ENCODE measurements at regions not wholly inside any gene's neighbourhood (a gene's known extent, or its start where the extent isn't known, plus 50 kb on each side); places are given as distances from the start of the nearest gene placed in this dataset.

GRCh38 chr16:52247737-52248136 is 299.2 kb downstream of the TOX3 start:
- DNase-seq (ENCODE audit: low spot score) = no peak
- H3K27ac Mint-ChIP-seq (ENCODE audit: unreplicated experiment) = no peak overlapping the region
- no peaks in the 10 kb centered on the region for H3K36me3 Mint-ChIP-seq (ENCODE audit: low read depth)
- no peak overlapping the region for H3K4me3 Mint-ChIP-seq (ENCODE audit: unreplicated experiment)
- H3K9me3 Mint-ChIP-seq (ENCODE audit: low read depth) = peaks cover 25% of the 10 kb centered on the region
- H3K27me3 Mint-ChIP-seq (ENCODE audit: low read depth) = no peaks in the 10 kb centered on the region
- no peak for TF ChIP-seq CTCF (IDR thresholded peaks at IDR 0.05)
- H3K4me1 Mint-ChIP-seq (ENCODE audit: low read depth) = peaks cover 13% of the 10 kb centered on the region

GRCh38 chr16:52238710-52239109 is 308.2 kb downstream of the TOX3 start:
- no peak for TF ChIP-seq CTCF (IDR thresholded peaks at IDR 0.05)
- H3K27me3 Mint-ChIP-seq (ENCODE audit: low read depth) = no peaks in the 10 kb centered on the region
- no peaks in the 10 kb centered on the region for H3K36me3 Mint-ChIP-seq (ENCODE audit: low read depth)
- no peak for DNase-seq (ENCODE audit: low spot score)
- H3K4me3 Mint-ChIP-seq (ENCODE audit: unreplicated experiment) = no peak overlapping the region
- H3K27ac Mint-ChIP-seq (ENCODE audit: unreplicated experiment) = no peak overlapping the region
- peaks cover 1% of the 10 kb centered on the region for H3K9me3 Mint-ChIP-seq (ENCODE audit: low read depth)
- H3K4me1 Mint-ChIP-seq (ENCODE audit: low read depth) = no peaks in the 10 kb centered on the region

- H3K4me3 Mint-ChIP-seq (ENCODE audit: unreplicated experiment) = no peak overlapping the region
- TF ChIP-seq CTCF (IDR thresholded peaks at IDR 0.05) = no peak
- H3K36me3 Mint-ChIP-seq (ENCODE audit: low read depth) = no peaks in the 10 kb centered on the region
- H3K9me3 Mint-ChIP-seq (ENCODE audit: low read depth) = no peaks in the 10 kb centered on the region
- no peak for DNase-seq (ENCODE audit: low spot score)
- H3K27ac Mint-ChIP-seq (ENCODE audit: unreplicated experiment) = no peak overlapping the region
- H3K4me1 Mint-ChIP-seq (ENCODE audit: low read depth) = no peaks in the 10 kb centered on the region
- H3K27me3 Mint-ChIP-seq (ENCODE audit: low read depth) = no peaks in the 10 kb centered on the region
These were observed 309.1 kb downstream of the TOX3 start for GRCh38 chr16:52237823-52238222.

GRCh38 chr16:52235186-52235585 is 311.8 kb downstream of the TOX3 start:
- Mint-ChIP-seq H3K27me3 (ENCODE audit: low read depth) (no peaks in the 10 kb centered on the region), H3K4me3 (ENCODE audit: unreplicated experiment) (no peak overlapping the region), H3K9me3 (ENCODE audit: low read depth) (peaks cover 3% of the 10 kb centered on the region), H3K36me3 (ENCODE audit: low read depth) (no peaks in the 10 kb centered on the region), H3K27ac (ENCODE audit: unreplicated experiment) (no peak overlapping the region), H3K4me1 (ENCODE audit: low read depth) (no peaks in the 10 kb centered on the region)
- no peak for DNase-seq (ENCODE audit: low spot score)
- TF ChIP-seq CTCF (IDR thresholded peaks at IDR 0.05) = no peak

GRCh38 chr16:52234626-52235025 is 312.3 kb downstream of the TOX3 start:
- Mint-ChIP-seq H3K4me3 (ENCODE audit: unreplicated experiment) (no peak overlapping the region), H3K36me3 (ENCODE audit: low read depth) (no peaks in the 10 kb centered on the region), H3K27me3 (ENCODE audit: low read depth) (no peaks in the 10 kb centered on the region), H3K9me3 (ENCODE audit: low read depth) (peaks cover 3% of the 10 kb centered on the region), H3K27ac (ENCODE audit: unreplicated experiment) (no peak overlapping the region), H3K4me1 (ENCODE audit: low read depth) (no peaks in the 10 kb centered on the region)
- no peak for TF ChIP-seq CTCF (IDR thresholded peaks at IDR 0.05)
- no peak for DNase-seq (ENCODE audit: low spot score)

Data from chondrocyte (in vitro differentiated cells).